SW 1271 (cell line): ENCODE measurements at regions not wholly inside any gene's neighbourhood (a gene's known extent, or its start where the extent isn't known, plus 50 kb on each side); places are given as distances from the start of the nearest gene placed in this dataset.

ENCODE experiments used
- DNase-seq, 2 experiments: peaks; one replicate each; lab custom pipeline; 2025; lab: John Stamatoyannopoulos, UW

DNA sequence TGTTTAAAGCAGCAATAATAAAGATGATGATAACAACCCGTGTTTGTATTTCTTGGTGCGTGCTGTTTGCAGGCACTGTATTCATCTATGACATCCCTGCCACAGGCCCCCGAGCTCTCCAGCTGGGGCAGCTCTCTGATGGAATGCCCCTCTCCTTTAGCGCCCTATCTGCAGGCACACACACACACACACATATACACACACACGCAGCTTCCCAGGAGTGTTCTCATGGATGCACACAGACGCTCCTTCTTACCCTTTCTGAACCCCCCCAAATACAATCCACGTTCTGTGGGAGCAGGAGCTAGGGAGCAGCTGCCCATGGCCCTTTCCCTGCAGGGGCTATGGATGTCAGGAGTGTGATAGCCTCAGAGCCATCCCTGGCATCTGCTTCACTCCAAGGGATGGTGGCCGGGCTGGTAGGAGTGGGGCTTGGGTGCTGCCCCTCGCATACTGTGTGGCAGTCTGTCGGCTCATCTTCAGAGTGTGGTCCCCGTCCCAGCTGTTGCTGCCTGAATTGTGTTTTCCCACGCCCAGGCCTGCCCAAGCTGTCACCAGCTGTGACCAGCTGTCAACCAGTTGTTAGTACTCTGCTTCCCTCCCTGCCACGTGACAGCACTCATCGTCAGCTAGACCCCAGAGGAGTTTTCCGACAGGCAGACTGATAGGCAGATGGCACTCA, 50.8 kb upstream of the MYCN start:
- no peak for DNase-seq

DNA sequence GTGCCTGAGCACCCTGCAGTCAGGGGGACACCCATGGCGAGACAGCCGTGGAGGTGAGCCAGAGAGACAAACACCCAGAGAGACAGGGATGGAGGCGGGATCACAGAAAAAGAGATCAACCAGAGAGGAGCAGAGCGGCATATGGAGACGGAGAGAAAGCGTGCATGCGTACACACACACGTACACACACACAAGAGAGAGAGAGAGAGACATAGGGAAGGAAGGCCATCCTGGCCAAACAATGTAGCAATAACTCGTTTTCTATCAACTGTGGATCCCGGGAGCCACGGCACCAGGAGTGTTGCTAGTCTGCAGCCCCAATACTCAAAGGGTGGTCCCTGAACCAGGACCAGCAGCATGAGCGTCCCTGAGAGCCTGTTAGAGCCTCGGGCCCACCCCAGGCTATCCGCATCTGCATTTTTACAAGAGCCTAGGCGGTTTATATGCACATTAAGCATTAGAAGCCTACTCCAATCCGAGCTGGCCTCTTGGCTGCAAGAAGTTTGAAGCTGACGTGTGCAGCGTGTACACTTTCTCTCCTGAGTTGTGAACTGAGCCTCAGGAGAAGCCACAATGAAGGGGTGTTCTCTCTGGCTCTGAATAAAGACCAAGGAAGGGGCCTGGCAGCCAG, 50.1 kb upstream of the MYCN start:
- no peak for DNase-seq
